Hindlimb muscle (tissue), 1 donor: ENCODE measurements at regions not wholly inside any gene's neighbourhood (a gene's known extent, or its start where the extent isn't known, plus 50 kb on each side); places are given as distances from the start of the nearest gene placed in this dataset.
A peak's percentile ranks its signal among the peaks of the same experiment; 100 is the strongest.

Experiments
- DNase-seq: peaks from one replicate; pipeline ENCODE4 v3.0.0-alpha.2; 2013

DNA sequence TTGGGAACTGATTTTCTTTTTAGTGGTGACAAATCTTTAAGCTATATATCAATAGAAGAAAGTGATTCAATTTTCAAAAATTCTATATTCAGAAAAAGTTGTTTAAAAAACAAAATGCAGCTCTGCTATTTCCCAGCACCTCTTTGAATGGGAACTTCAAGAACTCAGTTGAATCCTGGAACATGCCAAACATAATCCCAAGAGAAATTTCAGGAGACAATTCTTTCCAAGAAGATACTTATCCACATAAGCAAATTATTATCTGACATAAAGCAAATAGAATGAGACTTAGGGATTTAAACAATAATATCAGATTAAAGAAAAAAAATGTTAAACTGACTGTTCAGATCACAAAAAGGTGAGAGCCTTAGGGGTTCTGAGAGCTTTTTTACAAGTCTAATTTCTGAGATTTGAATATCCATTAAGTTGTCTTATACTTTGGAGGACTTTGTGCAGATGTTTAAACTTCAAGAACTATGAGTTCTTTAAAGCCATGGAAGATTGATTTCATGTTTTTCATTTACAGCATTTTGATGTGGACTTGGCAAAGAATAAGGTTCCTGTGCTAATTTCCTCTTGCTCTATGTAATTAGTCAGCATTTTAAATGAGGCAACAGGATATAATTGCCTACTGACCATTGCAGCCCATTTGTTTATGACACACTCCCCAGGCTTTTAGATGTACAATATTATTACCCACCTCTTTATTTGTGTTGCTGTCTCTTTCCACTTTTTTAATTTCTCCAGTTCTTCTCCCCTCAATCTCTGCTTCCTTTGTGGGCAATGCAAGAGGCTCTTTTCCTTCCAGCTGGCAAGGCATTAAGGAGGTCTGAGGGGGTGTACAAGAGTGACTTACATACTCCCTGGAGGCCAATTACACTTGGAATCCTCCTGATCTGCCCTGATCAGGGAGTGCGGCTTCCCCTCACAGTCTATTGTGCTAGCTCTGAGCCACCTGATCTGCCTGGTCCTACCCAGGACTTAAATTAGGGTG is 419.1 kb downstream of the NR2F1-AS1 start:
- no peak for DNase-seq

GRCh38 chr5:93158841-93159240 is 422.2 kb downstream of the NR2F1-AS1 start:
- no peak for DNase-seq

- no peak for DNase-seq
Measured at GRCh38 chr5:93156566-93156965, 424.5 kb downstream of the NR2F1-AS1 start.

GRCh38 chr5:93154535-93154934 is 426.5 kb downstream of the NR2F1-AS1 start:
- no peak for DNase-seq

GRCh38 chr5:93153461-93153860 is 427.6 kb downstream of the NR2F1-AS1 start:
- DNase-seq: no peak

DNA sequence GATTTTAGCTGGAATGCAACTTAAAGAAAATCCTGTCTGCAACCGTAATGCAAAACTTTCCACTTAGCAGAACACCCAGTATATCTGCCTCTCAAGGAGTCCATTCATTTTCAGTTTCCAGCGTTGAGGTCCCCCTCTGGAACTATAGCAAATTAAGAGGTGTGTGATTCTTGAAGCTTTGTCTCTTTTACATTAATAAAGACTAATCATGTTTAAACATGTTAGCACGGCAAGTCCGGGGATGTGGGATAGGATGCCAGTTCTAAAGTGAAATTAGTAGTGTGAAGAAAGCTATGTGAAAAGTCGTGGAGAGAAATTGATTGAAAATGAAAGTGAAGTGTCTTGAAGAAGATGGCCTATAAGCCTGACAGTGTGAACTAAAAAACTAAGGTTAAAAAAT is 429.1 kb downstream of the NR2F1-AS1 start:
- DNase-seq: no peak

DNA sequence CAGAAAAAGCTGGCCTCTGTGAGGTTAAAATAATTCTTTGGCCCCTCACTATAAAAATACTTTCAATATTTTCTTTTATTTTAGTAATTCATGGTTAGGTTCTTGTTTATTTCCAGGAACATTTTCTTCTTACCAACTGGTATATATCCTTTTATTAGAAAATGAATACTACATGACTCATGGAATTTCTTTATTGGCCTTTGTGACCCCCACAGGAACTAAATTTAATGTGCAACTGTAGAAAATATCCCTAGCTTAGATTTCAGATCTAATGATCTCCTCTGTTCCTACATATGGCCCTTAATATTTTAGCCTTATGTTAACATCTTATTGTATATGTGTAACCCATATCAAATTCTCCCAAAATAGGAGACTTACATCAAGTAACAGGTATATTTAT is 429.9 kb downstream of the NR2F1-AS1 start:
- no peak for DNase-seq

DNA sequence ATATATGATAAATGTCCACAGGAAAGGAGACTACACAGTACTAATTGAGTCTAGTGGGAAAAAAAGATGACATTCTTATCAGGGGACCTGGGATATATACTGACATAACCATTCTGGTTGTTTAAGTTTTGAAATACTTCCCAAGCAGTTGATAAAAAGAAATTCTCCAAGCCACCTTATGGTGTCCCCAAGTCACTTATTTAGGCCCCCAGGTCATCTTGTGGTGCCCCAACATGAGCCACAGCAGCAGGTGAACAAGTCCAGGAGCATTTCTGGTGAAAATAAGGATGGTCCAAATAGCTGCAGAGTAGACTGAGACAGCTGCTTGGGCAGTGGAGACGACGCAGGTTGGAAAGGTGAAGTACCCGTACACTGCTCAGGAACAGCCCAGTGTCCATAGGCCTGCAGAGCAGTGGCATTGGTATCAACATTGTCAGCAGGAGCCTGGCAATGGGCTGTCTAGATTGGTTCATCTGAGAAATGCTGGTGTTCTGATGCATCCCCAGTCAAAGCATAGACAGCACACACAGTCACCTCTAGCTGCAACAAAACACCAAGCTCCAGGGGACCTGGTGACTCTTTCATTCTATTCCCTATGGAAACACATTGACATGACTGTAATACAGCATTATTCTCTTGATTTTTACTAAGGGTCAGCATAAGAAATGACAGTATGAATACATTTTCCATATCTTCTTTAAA is 430.6 kb downstream of the NR2F1-AS1 start:
- no peak for DNase-seq

DNA sequence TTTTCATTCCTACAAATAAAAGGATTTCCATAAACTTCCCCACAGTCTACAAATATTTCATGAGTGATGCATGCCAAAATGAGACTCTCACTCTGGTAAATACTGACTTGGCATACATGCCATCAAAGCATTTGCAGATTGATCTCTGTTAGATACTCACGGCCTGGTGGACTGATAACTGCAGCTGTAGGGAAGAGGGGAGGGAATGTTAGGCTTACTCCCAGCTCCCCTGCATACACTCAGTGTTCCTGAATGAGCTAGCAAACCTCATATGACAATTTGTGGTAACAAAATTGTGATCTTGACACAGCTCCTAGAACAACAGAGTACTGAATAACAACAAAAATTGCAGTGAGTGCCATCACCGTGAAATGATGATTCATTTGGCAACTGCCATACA is 435.3 kb downstream of the NR2F1-AS1 start:
- no peak for DNase-seq

DNA sequence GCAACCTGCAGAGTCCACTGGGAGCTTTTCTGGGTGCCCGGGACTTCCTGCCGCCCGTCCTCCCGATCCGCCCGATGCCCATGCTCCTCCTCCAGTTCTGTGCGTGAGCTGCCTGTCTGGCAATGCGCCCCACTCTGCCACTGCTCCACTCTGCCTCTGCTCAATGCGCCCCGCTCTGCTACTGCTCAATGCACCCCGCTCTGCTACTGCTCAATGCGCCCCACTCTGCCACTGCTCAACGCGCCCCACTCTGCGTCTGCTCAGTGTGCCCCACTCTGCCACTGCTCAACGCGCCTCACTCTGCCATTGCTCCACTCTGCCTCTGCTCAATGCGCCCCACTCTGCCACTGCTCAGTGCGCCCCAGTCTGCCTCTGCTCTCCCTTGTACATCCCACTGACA is 436.0 kb downstream of the NR2F1-AS1 start:
- no peak for DNase-seq

DNA sequence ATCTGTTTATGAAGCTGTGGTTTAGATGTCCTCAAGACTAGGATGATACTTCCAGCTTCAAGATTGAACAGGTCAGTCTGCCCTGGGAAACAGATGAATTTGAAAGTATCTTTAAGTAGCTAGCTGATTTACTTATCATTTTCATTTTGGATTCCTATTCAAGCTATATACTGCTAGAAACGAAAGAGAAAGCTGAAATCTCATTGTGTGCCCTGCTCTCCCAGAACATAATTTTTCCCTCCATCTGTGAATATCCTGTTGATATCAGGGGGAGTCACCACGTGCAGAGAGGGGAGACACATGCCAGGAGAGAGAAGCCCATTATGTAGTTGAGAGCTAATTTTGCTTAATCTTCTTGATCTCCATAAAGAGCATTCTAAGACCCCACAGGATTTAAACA is 439.1 kb downstream of the NR2F1-AS1 start:
- DNase-seq: no peak

DNA sequence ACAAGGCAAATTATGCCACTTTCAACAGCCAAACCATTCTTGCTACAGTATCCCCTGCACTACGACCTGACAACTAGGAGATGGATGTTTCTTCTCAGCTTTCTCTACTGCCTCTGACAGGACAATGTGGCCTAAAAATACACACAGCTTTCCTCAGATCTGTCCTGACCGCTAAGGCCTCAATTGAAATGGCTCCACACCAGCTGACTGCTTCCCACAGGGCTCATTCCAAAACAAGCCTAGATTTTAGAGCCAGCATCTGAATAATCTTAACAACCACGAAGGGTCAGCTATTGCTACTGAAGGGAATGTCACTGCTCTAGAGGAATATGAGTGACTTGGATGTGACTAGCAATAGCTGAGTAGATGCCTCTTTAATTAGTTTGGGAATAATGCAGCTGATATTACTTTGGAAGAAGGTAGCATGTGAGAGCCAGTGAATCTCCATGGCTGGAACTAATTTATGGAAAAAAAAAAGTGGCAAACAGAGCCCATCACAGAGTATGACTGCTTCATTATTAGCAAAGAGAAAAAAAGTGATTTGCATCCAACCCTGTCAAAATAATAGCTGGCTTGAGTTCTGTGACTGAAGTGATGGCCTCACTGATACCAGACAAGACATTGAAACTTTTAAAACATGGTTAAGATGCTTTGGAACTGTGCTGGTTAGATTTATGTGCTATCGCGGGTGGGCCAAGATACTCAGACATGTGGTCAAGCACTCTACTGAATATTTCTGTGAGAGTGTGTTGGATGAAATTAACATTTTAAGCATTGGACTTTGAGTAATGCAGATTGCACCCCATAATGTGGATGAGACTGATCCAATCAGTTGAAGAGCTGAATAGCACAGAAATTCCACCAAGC is 450.2 kb downstream of the NR2F1-AS1 start:
- peak; percentile 48 for DNase-seq

GRCh38 chr5:93126634-93127033 is 454.4 kb downstream of the NR2F1-AS1 start:
- DNase-seq: no peak

DNA sequence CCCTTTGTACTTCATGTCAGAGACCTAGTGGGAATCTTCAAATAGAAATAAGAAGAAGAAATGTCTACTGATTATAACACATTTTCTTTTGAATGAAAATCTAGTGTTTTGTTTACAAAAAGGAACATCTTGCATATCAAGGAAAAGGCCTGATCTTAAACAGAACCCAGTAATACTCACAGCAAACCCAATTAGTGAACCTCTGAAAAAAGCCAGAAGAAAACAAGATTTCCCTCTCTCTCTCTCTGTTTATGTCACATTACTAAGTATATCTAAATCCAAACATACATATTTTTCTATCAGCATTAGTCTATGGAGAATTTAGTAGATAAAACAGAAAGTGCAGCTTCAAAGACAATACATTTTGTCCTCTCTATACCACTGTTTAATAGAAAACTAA is 457.9 kb downstream of the NR2F1-AS1 start:
- DNase-seq: no peak

DNA sequence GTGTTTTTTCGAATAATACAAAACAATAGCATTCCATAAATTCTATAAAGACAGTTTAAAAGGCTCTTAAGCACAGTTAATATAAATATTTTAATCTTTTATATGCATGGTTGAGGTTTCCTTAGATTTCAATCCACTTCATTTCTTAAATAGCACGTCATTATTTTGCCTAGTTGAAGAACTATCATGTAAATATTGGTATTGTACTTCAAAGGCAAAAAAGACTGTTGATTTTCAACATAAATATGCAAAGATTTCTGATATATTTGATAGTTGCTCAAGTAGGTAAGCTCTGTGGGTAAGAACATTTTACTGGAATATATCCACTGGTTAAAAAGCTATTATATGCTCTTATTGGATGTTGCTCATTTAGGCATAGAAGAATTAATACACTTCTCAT is 458.6 kb downstream of the NR2F1-AS1 start:
- DNase-seq: no peak

- no peak for DNase-seq
Measured at GRCh38 chr5:93120771-93121170, 460.2 kb downstream of the NR2F1-AS1 start.

GRCh38 chr5:93120051-93120450 is 461.0 kb downstream of the NR2F1-AS1 start:
- no peak for DNase-seq

- DNase-seq: no peak
Measured at GRCh38 chr5:93117751-93118531, 463.1 kb downstream of the NR2F1-AS1 start.

DNA sequence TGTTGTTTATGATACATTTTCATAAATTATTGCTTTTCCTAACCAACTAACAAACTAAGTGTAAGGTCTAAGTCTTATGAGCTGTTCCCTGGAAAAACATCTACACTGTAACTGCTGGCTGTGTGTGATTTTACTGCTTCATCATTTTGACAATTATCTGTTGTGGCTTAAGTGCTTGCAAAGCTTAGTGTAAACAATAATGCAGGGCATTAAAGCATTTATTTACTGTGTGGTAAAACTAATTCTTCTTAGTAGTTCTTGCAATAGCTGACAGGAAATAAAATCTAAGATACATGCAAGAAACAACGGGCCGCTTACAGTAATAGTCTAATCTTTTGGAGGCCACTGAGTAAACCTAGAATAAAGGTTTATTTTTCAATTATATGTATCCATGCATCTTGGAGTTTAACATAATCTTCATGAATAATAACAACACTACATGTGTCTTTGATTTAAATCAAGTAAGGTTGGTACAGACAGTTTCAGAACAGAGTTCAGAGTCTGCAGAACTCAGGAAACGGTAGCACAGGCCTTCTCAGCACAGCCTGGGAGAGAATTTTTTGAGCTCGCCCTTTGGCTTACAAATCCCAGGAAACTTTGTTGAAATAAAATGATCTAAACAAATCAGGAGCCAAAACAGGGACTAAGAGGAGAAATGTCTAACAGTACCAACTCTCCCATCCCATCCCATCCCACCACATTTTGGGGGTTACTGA is 473.1 kb downstream of the NR2F1-AS1 start:
- DNase-seq: no peak

GRCh38 chr5:93107141-93107540 is 473.9 kb downstream of the NR2F1-AS1 start:
- DNase-seq: no peak

DNA sequence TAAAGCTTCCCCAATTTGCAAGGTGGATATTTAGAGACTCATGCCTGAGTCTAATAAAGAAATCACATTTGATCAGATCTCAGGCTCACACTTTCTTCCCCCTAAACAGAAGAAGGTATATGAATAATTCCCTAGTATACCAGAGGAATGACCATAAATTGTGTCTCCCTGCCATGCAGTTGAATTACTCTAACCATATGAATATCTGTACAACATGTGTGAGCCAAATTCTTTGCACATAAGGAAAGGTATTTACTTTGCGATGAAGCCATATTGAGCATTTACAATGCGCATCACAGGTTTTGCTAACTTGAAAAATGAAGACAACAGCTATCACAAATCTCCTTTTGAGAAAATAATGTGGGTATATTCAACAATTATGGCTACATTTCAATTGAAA is 479.4 kb downstream of the NR2F1-AS1 start:
- DNase-seq: no peak
